ENCODE measurements at regions not wholly inside any gene's neighbourhood (a gene's known extent, or its start where the extent isn't known, plus 50 kb on each side); places are given as distances from the start of the nearest gene placed in this dataset.
A peak's percentile ranks its signal among the peaks of the same experiment; 100 is the strongest.
"Not testable (repeated sequence)": the region's sequence is repeated elsewhere in the genome, so short reads cannot be mapped to it uniquely, and the experiment has no call there.

DNA sequence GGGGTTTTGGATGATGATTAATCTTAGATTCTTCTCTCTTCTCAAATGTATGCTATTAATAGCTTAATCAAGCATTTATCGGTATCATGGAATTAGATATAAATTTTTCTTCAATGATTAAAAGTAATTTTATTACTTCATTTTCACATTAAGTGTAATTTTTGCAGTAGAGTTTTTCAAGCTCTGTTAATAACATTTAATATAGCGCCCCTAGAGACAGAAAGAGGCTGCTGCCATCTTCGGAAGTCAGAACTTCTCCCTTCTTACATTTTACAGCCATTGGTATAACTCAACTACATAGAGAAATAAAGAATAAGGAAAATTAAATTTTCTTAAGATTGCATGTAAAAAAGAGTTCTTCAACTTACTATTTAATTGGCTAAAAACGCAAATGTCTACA is 540.3 kb downstream of the GABRG2 start:
- intact Hi-C loops (cut with DNase I) = no loop called here
- Histone ChIP-seq H3K27me3 (no peaks in the 10 kb centered on the region), H3K4me3 (no peak overlapping the region), H3K36me3 (no peaks in the 10 kb centered on the region), H3K27ac (no peak overlapping the region), H3K9me3 (no peaks in the 10 kb centered on the region), H3K4me1 (no peaks in the 10 kb centered on the region)
- ATAC-seq (no peak), DNase-seq (no peak)
- TF ChIP-seq, protein P1, sequence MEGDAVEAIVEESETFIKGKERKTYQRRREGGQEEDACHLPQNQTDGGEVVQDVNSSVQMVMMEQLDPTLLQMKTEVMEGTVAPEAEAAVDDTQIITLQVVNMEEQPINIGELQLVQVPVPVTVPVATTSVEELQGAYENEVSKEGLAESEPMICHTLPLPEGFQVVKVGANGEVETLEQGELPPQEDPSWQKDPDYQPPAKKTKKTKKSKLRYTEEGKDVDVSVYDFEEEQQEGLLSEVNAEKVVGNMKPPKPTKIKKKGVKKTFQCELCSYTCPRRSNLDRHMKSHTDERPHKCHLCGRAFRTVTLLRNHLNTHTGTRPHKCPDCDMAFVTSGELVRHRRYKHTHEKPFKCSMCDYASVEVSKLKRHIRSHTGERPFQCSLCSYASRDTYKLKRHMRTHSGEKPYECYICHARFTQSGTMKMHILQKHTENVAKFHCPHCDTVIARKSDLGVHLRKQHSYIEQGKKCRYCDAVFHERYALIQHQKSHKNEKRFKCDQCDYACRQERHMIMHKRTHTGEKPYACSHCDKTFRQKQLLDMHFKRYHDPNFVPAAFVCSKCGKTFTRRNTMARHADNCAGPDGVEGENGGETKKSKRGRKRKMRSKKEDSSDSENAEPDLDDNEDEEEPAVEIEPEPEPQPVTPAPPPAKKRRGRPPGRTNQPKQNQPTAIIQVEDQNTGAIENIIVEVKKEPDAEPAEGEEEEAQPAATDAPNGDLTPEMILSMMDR (IDR thresholded peaks at IDR 0.05) = no peak

DNA sequence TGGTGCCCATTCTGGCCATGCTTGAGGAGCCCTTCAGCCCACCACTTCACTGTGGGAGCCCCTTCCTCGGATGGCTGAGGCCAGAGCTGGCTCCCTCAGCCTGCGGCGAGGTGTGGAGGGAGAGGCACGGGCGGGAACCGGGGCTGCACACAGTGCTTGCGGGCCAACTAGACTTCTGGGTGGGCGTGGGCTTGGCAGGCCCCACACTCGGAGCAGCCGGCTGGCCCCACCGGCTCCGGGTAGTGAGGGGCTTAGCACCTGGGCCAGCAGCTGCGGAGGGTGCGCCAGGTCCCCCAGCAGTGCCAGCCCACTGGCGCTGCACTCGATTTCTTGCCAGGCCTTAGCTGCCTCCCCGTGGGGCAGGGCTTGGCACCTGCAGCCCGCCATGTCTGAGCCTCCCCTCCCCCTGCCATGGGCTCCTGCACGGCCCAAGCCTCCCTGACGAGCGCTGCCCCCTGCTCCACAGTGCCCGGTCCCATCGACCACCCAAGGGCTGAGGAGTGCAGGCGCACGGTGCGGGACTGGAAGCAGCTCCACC is 554.2 kb downstream of the GABRG2 start:
- intact Hi-C loops (cut with DNase I); H3K4me1 ChIP-seq; H3K27me3 ChIP-seq; ATAC-seq; H3K27ac ChIP-seq; H3K36me3 ChIP-seq; H3K4me3 ChIP-seq: not testable (repeated sequence)
- peaks cover 0 to 38% of the 10 kb centered on the region in 2 donors for H3K9me3 ChIP-seq
- DNase-seq = peak in 1 of 4 donors; percentile 54

DNA sequence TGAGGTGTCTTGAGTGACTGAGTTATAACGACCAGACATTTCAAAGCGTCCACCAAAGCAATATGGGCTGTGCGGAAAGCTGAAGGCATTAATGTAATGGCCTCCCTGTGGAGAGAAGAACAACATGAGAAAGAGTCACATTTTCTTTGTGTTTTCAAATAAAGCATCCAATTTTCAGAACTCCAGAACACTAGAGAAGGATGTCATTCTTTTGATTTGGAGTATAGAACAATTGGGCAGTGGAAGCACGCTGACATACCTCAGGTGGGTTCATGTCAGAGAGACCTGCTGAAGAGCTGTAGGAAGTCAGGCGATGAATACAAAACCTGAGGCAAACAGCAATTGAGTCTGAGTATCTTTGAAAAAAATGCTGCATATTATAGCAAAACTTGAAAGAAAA is 556.5 kb downstream of the GABRG2 start:
- TF ChIP-seq, protein P1 (IDR thresholded peaks at IDR 0.05) = no peak
- DNase-seq (no peak), ATAC-seq (no peak)
- Histone ChIP-seq H3K27me3 (no peaks in the 10 kb centered on the region), H3K27ac (no peak overlapping the region), H3K4me3 (no peak overlapping the region), H3K36me3 (no peaks in the 10 kb centered on the region), H3K4me1 (no peaks in the 10 kb centered on the region), H3K9me3 (peaks cover 0 to 54% of the 10 kb centered on the region in 2 donors)
- intact Hi-C loops (cut with DNase I) = no loop called here

DNA sequence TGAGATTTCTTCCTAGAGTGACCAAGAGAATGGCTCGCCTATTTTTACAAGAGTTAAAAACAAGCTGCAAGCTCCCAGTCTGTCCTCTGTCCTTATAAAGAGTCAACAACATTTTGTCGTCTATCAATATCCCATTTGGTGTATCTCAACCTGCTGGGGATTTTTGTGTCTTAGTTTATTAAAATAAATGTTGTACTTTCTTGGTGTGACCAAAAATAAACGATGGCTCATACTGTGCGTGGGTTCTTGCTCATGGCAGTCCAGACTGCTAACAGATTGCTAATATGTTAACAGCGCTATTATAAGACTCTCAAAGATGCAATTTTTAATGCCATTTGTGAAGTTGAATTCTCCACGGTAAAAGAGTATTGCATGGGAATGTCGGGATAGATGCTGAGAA is 569.9 kb downstream of the GABRG2 start:
- DNase-seq (no peak), ATAC-seq (no peak)
- Histone ChIP-seq H3K9me3 (peaks cover 0 to 40% of the 10 kb centered on the region in 2 donors), H3K4me3 (no peak overlapping the region), H3K27ac (no peak overlapping the region), H3K36me3 (no peaks in the 10 kb centered on the region), H3K4me1 (no peaks in the 10 kb centered on the region), H3K27me3 (no peaks in the 10 kb centered on the region)
- intact Hi-C loops (cut with DNase I) = no loop called here
- TF ChIP-seq, protein P1 (IDR thresholded peaks at IDR 0.05) = no peak

DNA sequence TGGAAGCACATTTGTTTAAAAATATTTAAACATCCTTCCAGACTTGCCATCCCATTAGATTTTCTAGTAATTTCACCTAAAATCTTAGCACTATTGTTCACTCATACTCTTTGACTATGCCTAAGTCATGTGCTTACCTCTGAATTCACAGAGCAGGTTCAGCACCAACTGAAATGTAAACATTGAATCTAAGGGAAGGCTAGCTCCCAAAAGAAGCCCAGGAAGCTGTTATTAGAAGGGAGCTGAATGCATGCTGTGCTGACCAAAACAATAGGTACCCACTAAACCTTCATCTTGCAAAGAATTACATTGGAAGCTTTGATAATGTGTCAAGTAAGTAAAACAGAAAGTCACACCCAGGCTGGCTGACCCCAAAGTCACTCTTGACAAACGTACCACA is 571.3 kb downstream of the GABRG2 start:
- DNase-seq = no peak
- Histone ChIP-seq H3K4me1 (no peaks in the 10 kb centered on the region), H3K9me3 (peaks cover 0 to 28% of the 10 kb centered on the region in 2 donors), H3K36me3 (no peaks in the 10 kb centered on the region), H3K4me3 (no peak overlapping the region), H3K27me3 (no peaks in the 10 kb centered on the region), H3K27ac (no peak overlapping the region)
- intact Hi-C loops (cut with DNase I) = no loop called here
- no peak for ATAC-seq
- TF ChIP-seq, protein P1 (IDR thresholded peaks at IDR 0.05) = no peak

DNA sequence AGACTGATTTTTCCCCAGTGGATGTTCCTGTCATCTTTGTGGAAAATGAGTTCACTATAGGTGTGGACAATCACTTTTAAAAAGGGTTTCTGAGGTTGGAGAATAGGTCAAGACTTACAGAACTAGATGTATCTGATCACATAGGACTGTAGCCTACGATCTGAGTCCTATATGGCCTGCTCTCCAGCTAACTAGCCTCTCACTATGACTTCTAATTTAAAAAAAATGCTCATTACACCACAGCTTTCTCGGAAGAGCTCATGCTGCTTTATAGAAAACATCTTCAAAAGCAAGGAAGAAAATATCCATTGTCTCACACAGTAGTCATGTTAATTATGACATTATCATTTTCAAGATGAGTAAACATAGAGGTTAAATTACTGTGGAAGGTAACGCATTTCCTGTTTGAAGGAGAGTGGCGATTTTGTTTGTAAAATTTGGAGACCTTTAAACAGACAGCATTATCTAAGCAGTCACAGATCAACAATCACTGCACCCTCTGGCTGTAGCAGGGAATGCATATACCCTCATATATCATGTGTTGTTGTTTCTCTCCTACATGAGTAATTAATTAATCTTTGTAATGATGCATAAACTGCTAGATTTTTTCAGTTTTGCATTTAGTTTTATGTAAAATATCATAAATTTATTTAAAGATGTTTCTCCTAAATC is 573.7 kb downstream of the GABRG2 start:
- intact Hi-C loops (cut with DNase I) = no loop called here
- H3K36me3 ChIP-seq = no peaks in the 10 kb centered on the region
- ATAC-seq = no peak

More for the DNA sequence above, 573.7 kb downstream of the GABRG2 start:
- Histone ChIP-seq H3K4me3 (no peak overlapping the region), H3K27ac (no peak overlapping the region), H3K4me1 (no peaks in the 10 kb centered on the region), H3K9me3 (peaks cover 0 to 4% of the 10 kb centered on the region in 2 donors), H3K27me3 (no peaks in the 10 kb centered on the region)
- DNase-seq = no peak
- TF ChIP-seq, protein P1 (IDR thresholded peaks at IDR 0.05) = no peak

All from left lung (tissue), 4 donors.